IPS DF 6.9 (cell line): ENCODE measurements at regions not wholly inside any gene's neighbourhood (a gene's known extent, or its start where the extent isn't known, plus 50 kb on each side); places are given as distances from the start of the nearest gene placed in this dataset.
"Not testable (repeated sequence)": the region's sequence is repeated elsewhere in the genome, so short reads cannot be mapped to it uniquely, and the experiment has no call there.

Source experiments
- DNase-seq: peaks from one replicate; pipeline ENCODE4 v3.0.0-alpha.2; 2013; ENCODE audit warnings: low read depth, low spot score
- H3K27ac ChIP-seq: one replicate; pipeline ENCODE4 v1.5.1; 2013; ENCODE audit warnings: low read length, control low read depth
- H3K27me3 ChIP-seq: 2 replicates; pipeline ENCODE4 v1.6.1; 2013; ENCODE audit warnings: mild to moderate bottlenecking, low read length; ENCODE audit not compliant: control insufficient read depth, insufficient read depth
- H3K36me3 ChIP-seq: 2 replicates; pipeline ENCODE4 v1.6.1; 2013; ENCODE audit warnings: low read length; ENCODE audit not compliant: control insufficient read depth, insufficient read depth
- H3K4me1 ChIP-seq: 2 replicates; pipeline ENCODE4 v1.6.1; 2013; ENCODE audit warnings: low read length; ENCODE audit not compliant: control insufficient read depth, insufficient read depth
- H3K4me3 ChIP-seq: 2 replicates; pipeline ENCODE4 v1.5.1; 2013; ENCODE audit warnings: mild to moderate bottlenecking, low read length
- H3K9me3 ChIP-seq: 2 replicates; pipeline ENCODE4 v1.6.1; 2013; ENCODE audit warnings: low read length, inconsistent platforms; ENCODE audit not compliant: control insufficient read depth, insufficient read depth
- WGBS: extraction: QIAGEN DNeasy Blood & Tissue Kit; methylation state at CpG from one replicate; pipeline ENCODE4 v1.1.7; 2013; ENCODE audit warnings: mixed read lengths, missing lambda C conversion rate; ENCODE audit not compliant: insufficient read length, insufficient coverage; 5-methylcytosine and 5-hydroxymethylcytosine counted together

DNA sequence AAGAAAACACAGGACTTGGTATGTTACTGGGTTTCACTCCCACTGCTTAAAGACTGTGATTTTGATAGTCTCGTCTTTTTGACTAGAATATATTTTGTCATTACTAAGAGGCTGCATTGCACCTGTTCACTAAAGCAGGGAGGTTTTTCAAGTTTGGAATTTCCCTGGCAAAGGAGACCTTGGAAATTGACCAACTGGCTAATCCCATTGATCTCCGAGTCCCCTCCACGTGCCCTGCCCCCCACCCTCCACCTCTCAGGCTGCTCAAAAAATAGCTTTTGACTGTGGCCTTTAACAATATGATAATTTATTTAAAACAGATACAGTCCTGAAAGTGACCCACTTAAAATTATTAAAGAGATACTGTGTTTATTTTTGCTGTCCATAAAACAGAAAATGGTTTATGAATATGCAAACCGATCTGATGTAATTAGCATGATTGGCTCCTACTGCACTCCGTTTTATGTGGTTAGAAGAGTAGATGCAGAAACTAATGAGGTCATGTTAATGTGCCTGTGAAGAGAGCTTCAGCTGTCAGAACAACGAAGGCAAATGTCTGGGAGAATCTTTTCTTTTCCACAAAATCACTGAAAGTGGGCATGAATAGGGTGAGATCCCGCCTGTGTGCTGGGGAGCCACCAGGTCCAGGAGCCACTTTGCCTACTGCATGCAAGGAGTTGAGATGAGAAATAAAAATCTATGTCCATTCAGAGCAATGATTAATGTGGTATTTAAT lies 361.5 kb downstream of the RRAGC start:
- H3K4me1 ChIP-seq, result peaks cover 2% of the 10 kb centered on the region; the same call in 1 of the 2 replicates
- DNase-seq, result no peak
- no peaks in the 10 kb centered on the region for H3K27me3 ChIP-seq
- no peak overlapping the region for H3K27ac ChIP-seq
- H3K4me3 ChIP-seq, result no peak overlapping the region
- H3K9me3 ChIP-seq, result no peaks in the 10 kb centered on the region
- WGBS, result no CpG with 5 or more reads among the region's 7 CpGs
- H3K36me3 ChIP-seq, result no peaks in the 10 kb centered on the region

DNA sequence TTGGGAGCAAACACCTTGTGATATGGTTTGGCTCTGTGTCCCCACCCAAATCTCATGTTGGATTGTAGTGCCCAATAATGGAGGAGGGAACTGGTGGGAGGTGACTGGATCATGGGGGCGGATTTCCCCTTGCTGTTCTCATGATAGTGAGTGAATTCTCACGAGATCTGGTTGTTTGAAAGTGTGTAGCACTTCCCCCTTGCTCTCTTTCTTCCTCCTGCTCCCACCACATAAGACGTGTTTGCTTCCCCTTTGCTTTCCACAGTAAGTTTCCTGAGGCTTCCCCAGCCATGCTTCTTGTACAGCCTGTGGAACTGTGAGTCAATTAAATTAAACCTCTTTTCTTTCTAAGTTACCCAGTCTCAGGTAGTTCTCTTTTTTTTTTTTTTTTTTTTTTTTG lies 366.3 kb downstream of the RRAGC start:
- H3K4me1 ChIP-seq, H3K4me3 ChIP-seq, H3K9me3 ChIP-seq, H3K27me3 ChIP-seq, H3K27ac ChIP-seq, H3K36me3 ChIP-seq, DNase-seq: not testable (repeated sequence)
- no CpG with 5 or more reads among the region's 3 CpGs for WGBS

DNA sequence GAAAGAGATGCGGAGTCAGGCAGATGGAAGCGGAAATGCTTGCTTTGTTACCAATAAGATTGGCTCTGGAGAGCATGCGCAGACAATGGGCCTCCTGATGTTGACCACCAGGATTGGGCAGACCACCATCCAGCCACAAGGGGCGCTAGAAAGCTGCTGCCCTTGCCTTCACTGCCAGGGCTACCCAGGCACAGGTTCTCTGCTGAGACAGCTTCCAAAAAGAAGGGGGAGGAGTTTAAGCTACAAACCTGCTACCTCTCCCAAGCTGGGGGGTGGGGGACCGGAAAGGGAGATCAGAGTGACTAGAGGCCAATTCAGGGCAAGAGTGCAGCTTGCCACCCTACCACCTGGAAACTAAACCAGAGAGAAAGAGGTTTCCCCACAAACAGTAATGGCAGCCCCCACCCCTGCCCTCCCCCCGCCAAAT lies 369.7 kb downstream of the RRAGC start:
- Histone ChIP-seq H3K27me3 (no peaks in the 10 kb centered on the region), H3K4me3 (no peak overlapping the region), H3K9me3 (no peaks in the 10 kb centered on the region), H3K4me1 (no peaks in the 10 kb centered on the region; the same call in 1 of the 2 replicates), H3K36me3 (no peaks in the 10 kb centered on the region), H3K27ac (no peak overlapping the region)
- no CpG with 5 or more reads among the region's 6 CpGs for WGBS
- peak; percentile 97 for DNase-seq

DNA sequence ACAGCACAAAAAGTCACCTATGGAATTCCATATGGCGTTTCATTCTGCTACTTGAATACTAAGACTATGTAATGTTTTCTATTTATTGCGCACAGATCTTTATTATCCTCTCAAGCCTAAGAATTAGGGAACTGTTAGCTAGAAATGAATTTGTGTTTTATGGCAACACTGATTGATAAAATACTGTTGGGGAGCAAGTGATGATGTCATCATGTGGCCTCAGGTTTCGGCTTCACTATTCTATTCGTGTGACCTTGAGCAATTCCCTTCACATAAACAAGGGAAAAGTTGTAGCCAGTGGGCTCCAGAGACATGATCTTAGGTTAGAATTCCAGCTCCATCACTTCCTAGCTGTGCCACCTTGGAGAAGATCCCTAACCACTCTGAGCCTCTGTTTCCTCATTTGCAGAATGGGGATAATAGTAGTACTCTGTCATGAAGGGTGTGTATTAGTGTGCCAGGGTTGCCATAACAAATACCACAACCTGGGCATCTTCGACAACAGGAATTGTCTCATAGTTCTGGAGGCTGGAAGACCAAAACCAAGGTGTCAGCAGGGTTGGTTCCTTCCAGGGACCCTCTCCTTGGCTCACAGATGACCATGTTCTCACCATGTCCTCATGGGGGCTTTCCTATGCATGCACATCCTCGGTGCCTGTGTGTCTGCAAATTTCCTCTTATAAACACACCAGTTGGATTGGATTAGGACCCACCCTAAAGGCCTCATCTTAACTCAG lies 371.2 kb downstream of the RRAGC start:
- no CpG with 5 or more reads among the region's 6 CpGs for WGBS
- DNase-seq, result no peak

DNA sequence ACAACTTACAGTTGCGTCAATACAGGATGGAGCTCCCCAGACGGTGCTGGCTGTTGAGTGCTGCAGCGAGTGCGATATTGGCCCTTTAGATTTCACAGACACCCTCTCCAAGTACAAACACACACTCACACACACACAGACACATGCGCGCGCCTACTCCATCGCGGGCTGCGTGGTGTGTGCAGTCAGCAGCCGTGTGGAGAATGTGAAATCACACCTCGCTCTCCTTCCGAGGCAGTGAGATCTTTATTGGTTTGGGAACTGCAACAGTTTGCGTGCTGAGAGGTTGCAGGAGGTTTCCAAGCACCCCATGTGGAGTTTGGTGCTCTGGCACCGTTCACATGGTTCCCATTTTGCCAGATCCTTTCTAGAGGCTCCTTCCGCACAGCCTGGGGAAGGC lies 372.2 kb downstream of the RRAGC start:
- no peaks in the 10 kb centered on the region for H3K27me3 ChIP-seq
- H3K4me3 ChIP-seq, result no peak overlapping the region
- no peaks in the 10 kb centered on the region for H3K9me3 ChIP-seq
- DNase-seq, result no peak
- no CpG with 5 or more reads among the region's 16 CpGs for WGBS
- H3K36me3 ChIP-seq, result no peaks in the 10 kb centered on the region
- H3K4me1 ChIP-seq, result no peaks in the 10 kb centered on the region; the same call in 1 of the 2 replicates
- H3K27ac ChIP-seq, result no peak overlapping the region

More for the DNA sequence above, 371.2 kb downstream of the RRAGC start:
- H3K36me3 ChIP-seq, result no peaks in the 10 kb centered on the region
- no peak overlapping the region for H3K27ac ChIP-seq
- H3K27me3 ChIP-seq, result no peaks in the 10 kb centered on the region
- no peak overlapping the region for H3K4me3 ChIP-seq
- no peaks in the 10 kb centered on the region; the same call in 1 of the 2 replicates for H3K4me1 ChIP-seq
- H3K9me3 ChIP-seq, result no peaks in the 10 kb centered on the region

DNA sequence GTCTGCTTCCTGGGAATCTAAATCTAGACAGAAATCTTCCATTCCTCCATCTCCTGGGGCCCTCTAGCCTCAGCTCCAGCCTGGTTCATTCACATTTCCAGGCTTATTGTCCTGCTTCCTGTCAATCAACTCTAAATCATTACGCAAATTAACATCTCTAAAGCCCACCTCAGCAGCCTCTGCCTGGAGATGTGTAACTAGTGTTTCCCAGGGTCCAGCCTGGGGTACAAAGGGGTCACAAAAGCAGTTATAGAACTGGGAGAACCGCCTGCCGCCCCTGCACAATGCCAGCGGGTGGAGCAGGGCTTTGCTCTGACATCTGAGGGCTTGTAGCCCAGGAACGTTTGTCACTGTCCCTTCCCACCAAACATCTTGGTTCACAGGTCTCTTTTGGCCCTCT lies 373.5 kb downstream of the RRAGC start:
- Histone ChIP-seq H3K4me3 (no peak overlapping the region), H3K9me3 (no peaks in the 10 kb centered on the region), H3K27me3 (no peaks in the 10 kb centered on the region), H3K4me1 (no peaks in the 10 kb centered on the region; the same call in 1 of the 2 replicates), H3K36me3 (no peaks in the 10 kb centered on the region), H3K27ac (no peak overlapping the region)
- WGBS, result no CpG with 5 or more reads among the region's 5 CpGs
- no peak for DNase-seq

DNA sequence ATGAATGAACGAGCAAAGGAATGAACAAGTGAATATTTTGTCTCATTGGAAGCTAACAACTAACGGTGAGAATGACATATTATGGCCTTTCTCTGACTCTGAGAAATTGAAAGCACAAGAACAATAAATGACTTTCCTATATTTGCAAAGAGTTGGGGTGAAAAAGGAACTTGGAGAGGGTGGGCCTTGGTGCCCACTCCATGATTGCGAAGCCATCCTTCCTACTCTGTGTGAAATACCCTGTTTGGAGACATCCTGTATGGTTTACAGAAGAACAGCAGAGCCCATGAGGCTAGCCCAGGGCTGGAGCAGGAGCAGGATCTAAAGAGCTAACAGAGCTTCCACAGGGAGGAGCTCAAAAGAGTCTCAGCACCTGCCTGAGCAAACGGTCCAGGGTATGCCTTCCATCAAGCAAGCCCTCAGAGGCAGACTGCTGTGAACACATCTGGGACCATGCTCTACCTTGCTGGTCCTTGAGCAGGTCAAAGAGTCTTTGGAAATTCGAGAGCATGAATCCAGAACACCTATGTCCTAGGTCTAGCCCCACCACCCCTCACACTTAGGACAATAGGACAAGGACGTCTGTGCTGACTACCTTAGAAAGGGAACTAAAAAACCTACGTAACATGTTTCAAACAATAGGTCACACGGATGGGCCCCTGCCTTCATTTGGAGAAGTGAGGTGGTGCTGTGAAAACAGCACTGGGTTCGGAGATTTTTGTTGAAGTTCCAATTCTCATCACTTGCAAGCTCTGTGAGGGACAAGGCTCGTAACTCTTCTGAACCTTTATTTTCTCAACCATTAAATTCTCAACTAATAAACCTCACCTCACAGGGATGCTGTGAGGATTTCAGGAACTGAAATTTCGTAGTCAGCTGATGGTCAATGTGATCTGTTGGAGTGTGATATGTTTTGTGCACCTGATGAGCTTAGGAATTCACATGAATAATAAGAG lies 377.4 kb downstream of the RRAGC start:
- H3K36me3 ChIP-seq, result no peaks in the 10 kb centered on the region
- H3K27me3 ChIP-seq, result no peaks in the 10 kb centered on the region
- no peak for DNase-seq
- no peak overlapping the region for H3K27ac ChIP-seq
- no peaks in the 10 kb centered on the region for H3K9me3 ChIP-seq
- H3K4me3 ChIP-seq, result no peak overlapping the region
- H3K4me1 ChIP-seq, result no peaks in the 10 kb centered on the region
- WGBS, result no CpG with 5 or more reads among the region's 11 CpGs

DNA sequence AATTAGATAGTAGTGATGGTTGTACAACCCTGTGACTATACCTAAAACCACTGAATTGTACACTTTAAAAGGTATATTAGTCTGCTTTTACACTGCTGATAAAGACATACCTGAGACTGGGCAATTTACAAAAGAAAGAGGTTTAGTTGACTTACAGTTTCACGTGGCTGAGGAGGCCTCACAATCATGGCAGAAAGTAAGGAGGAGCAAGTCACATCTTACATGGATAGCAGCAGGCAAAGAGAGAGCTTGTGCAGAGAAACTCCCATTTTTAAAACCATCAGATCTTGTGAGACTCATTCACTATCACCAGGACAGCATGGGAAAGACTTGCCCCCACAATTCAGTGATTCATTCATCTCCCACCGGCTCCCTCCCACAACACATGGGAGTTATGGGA lies 379.9 kb downstream of the RRAGC start:
- no CpG with 5 or more reads among the region's 2 CpGs for WGBS
- H3K27ac ChIP-seq, H3K4me1 ChIP-seq, H3K36me3 ChIP-seq, H3K4me3 ChIP-seq, H3K27me3 ChIP-seq, DNase-seq, H3K9me3 ChIP-seq: not testable (repeated sequence)

DNA sequence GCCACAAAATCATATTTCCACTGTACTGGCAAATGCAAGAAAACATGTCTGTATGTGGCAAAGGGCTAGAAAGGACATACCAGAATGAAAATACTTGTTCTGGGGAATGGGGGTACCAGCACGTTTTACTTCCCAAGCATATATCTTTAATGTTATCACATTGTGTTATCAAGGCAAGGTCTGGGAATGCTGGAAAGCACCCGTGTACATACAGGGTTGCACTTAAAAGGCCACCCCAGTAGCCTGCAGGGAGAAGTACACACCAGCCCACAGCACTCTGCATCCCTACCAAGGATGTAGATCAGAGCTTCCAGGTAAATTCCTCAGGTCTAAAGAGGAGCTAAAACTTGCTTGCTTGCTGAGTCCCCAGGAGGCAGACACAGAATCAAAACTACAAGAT lies 381.8 kb downstream of the RRAGC start:
- no CpG with 5 or more reads among the region's 2 CpGs for WGBS
- Histone ChIP-seq H3K9me3 (no peaks in the 10 kb centered on the region), H3K36me3 (no peaks in the 10 kb centered on the region), H3K4me3 (no peak overlapping the region), H3K27me3 (no peaks in the 10 kb centered on the region; the same call in 1 of the 2 replicates), H3K4me1 (peaks cover 3% of the 10 kb centered on the region), H3K27ac (no peak overlapping the region)
- DNase-seq, result no peak

DNA sequence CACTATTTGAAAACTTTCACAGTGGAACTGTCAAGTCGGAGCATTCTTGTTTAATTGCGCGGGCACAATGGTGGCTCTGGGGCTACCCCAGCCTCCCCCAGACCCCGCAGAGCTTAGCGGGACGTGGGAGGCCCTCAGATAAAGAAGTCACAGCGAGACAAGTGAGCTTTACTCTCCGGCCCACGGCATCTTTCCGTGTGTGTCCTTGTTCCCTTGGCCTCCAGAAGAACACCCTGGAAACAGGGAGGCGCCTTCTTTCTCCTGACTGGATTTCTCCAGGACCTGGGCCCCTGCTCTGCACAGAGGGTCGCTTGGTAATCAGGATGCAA lies 382.8 kb downstream of the RRAGC start:
- Histone ChIP-seq H3K36me3 (no peaks in the 10 kb centered on the region), H3K4me3 (peak overlapping the region; percentile 38), H3K27ac (no peak overlapping the region), H3K27me3 (no peaks in the 10 kb centered on the region; the same call in 1 of the 2 replicates), H3K4me1 (peaks cover 3% of the 10 kb centered on the region), H3K9me3 (no peaks in the 10 kb centered on the region)
- no peak for DNase-seq
- no CpG with 5 or more reads among the region's 12 CpGs for WGBS
